Esophagus muscularis mucosa (tissue), 4 donors: ENCODE measurements at regions not wholly inside any gene's neighbourhood (a gene's known extent, or its start where the extent isn't known, plus 50 kb on each side); places are given as distances from the start of the nearest gene placed in this dataset.
"Not testable (repeated sequence)": the region's sequence is repeated elsewhere in the genome, so short reads cannot be mapped to it uniquely, and the experiment has no call there.

ENCODE experiments used
- CTCF ChIP-seq, 3 experiments: fragments of 200-600 bp in 2 of 3; fragments of 450-650 bp in 1 of 3; sonication (generic) in 2 of 3; IDR thresholded peaks; one replicate each; pipeline ENCODE4 v1.5.1; 2017 to 2019; ENCODE audit warnings: antibody characterized with exemption in 3 of 3, mild to moderate bottlenecking in 2 of 3, moderate library complexity in 1 of 3
- EP300 ChIP-seq: sonication (generic); formaldehyde crosslinking; IDR thresholded peaks from one replicate; pipeline ENCODE4 v1.6.1; 2017; ENCODE audit warnings: antibody characterized with exemption
- POLR2AphosphoS5 ChIP-seq, 2 donors: sonication (generic); formaldehyde crosslinking; IDR thresholded peaks; one replicate each; pipeline ENCODE4 v1.6.1; 2017; ENCODE audit warnings: antibody characterized with exemption in 2 of 2

- TF ChIP-seq CTCF (IDR thresholded peaks at IDR 0.05); EP300; POLR2AphosphoS5 (IDR thresholded peaks at IDR 0.05): not testable (repeated sequence)
Measured at GRCh38 chr1:144518439-144518838, 57.0 kb upstream of the NBPF15 start.
